ENCODE measurements at regions not wholly inside any gene's neighbourhood (a gene's known extent, or its start where the extent isn't known, plus 50 kb on each side); places are given as distances from the start of the nearest gene placed in this dataset.

GRCh38 chr15:75104804-75105557 lies 81.6 kb downstream of the PPCDC start:
- Histone ChIP-seq H3K4me1 (ENCODE audit: insufficient read depth) (no peaks in the 10 kb centered on the region), H3K27ac (ENCODE audit: low read depth) (no peak overlapping the region), H3K36me3 (ENCODE audit: insufficient read depth) (no peaks in the 10 kb centered on the region), H3F3A (replicated peaks; ENCODE audit: low read depth) (no peaks in the 10 kb centered on the region), H3K4me3 (no peak overlapping the region), H4K20me1 (replicated peaks; ENCODE audit: insufficient read depth) (no peaks in the 10 kb centered on the region), H3K27me3 (ENCODE audit: insufficient read depth) (no peaks in the 10 kb centered on the region), H3K79me2 (replicated peaks; ENCODE audit: insufficient read depth) (no peaks in the 10 kb centered on the region), H3K9me2 (ENCODE audit: insufficient read depth) (no peaks in the 10 kb centered on the region), H2AFZ (no peak overlapping the region), H3K4me2 (no peak overlapping the region)
- H3K36me3 Mint-ChIP-seq (ENCODE audit: low read depth) = no peaks in the 10 kb centered on the region
- H3K4me1 Mint-ChIP-seq = no peaks in the 10 kb centered on the region
- no peaks in the 10 kb centered on the region for H3K9me3 Mint-ChIP-seq
- no peak for DNase-seq (ENCODE audit: low spot score)
- H3K4me3 Mint-ChIP-seq = no peak overlapping the region
- no peak for ATAC-seq
- peaks cover 2% of the 10 kb centered on the region for H3K27me3 Mint-ChIP-seq (ENCODE audit: insufficient read depth, low read depth, poor library complexity)
- H3K27ac Mint-ChIP-seq = no peak overlapping the region
- no peak for TF ChIP-seq REST (IDR thresholded peaks at IDR 0.05; ENCODE audit: unreplicated experiment)
- TF ChIP-seq ETS1 (IDR thresholded peaks at IDR 0.05) = no peak
- no peak for TF ChIP-seq STAT1 (IDR thresholded peaks at IDR 0.05; ENCODE audit: unreplicated experiment)
- TF ChIP-seq ZNF114 (CRISPR knock-in tag; IDR thresholded peaks at IDR 0.05) = no peak
- TF ChIP-seq CREB1 (CRISPR knock-in tag; IDR thresholded peaks at IDR 0.05; ENCODE audit: low read depth) = no peak
- no peak for TF ChIP-seq ZNF462 (CRISPR knock-in tag; IDR thresholded peaks at IDR 0.05)
- no peak for TF ChIP-seq POLR2AphosphoS5 (IDR thresholded peaks at IDR 0.05; ENCODE audit: low read depth)
- TF ChIP-seq JUNB (IDR thresholded peaks at IDR 0.05; ENCODE audit: unreplicated experiment) = no peak
- no peak for TF ChIP-seq EZH2 (IDR thresholded peaks at IDR 0.05; ENCODE audit: low read depth, unreplicated experiment)
- TF ChIP-seq EZH2phosphoT487 (IDR thresholded peaks at IDR 0.05; ENCODE audit: unreplicated experiment) = no peak
- no peak for TF ChIP-seq ZNF331 (CRISPR knock-in tag; IDR thresholded peaks at IDR 0.05; ENCODE audit: low read depth)
- no peak for TF ChIP-seq CTCF (conservative IDR thresholded peaks at IDR 0.05; ENCODE audit: low read depth in 2 of 2)
- TF ChIP-seq NANOG (IDR thresholded peaks at IDR 0.05; ENCODE audit: borderline replicate concordance) = no peak
